ENCODE measurements at regions not wholly inside any gene's neighbourhood (a gene's known extent, or its start where the extent isn't known, plus 50 kb on each side); places are given as distances from the start of the nearest gene placed in this dataset.

DNA sequence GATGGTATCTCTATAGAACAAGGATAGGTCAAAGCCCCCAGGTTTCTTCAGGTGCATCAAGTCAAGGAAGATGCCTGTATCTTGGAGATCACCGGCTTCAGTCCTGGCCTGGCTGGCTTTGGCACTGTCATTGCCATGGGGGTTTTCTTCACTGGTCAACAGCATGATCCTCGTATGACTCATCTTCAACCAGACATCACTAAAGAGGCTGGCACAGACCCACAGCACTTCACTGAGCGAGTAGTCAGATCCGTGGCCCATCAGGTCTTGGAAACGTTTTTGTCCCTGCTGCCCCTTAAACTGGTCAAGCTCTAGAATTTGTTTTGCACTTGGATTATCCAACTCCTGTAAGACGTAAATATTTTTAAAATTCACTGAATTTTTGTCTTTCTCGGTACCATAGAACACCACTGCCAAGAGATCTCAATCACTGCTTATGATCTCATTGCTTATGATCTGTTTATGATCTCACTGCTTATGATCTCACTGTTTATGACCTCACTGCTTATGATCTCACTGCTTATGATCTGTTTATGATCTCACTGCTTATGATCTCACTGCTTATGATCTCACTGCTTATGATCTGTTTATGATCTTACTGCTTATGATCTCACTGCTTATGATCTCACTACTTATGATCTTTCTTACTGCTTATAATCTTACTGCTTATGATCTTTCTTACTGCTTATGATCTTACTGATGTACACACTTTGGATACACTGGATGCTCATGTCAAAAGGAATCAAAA, 135.2 kb downstream of the CYP26A1 start (continued):
- TF ChIP-seq CTCF (IDR thresholded peaks at IDR 0.05 in 2 of 3, conservative IDR thresholded peaks at IDR 0.05 in 1 of 3; ENCODE audit: borderline replicate concordance in 1 of 3, insufficient read depth in 1 of 3, low read depth in 2 of 3, low read length in 2 of 3) (no peak), POLR2AphosphoS5 (IDR thresholded peaks at IDR 0.05; ENCODE audit: low read depth, low read length) (no peak), YY1 (IDR thresholded peaks at IDR 0.05; ENCODE audit: extremely low read depth, insufficient replicate concordance, low read depth, low read length) (no peak), RAD21 (IDR thresholded peaks at IDR 0.05; ENCODE audit: low read depth) (no peak)
- TF ChIP-seq, protein P1, sequence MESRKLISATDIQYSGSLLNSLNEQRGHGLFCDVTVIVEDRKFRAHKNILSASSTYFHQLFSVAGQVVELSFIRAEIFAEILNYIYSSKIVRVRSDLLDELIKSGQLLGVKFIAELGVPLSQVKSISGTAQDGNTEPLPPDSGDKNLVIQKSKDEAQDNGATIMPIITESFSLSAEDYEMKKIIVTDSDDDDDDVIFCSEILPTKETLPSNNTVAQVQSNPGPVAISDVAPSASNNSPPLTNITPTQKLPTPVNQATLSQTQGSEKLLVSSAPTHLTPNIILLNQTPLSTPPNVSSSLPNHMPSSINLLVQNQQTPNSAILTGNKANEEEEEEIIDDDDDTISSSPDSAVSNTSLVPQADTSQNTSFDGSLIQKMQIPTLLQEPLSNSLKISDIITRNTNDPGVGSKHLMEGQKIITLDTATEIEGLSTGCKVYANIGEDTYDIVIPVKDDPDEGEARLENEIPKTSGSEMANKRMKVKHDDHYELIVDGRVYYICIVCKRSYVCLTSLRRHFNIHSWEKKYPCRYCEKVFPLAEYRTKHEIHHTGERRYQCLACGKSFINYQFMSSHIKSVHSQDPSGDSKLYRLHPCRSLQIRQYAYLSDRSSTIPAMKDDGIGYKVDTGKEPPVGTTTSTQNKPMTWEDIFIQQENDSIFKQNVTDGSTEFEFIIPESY (IDR thresholded peaks at IDR 0.05; ENCODE audit: extremely low read depth, insufficient replicate concordance, low read length): no peak

DNA sequence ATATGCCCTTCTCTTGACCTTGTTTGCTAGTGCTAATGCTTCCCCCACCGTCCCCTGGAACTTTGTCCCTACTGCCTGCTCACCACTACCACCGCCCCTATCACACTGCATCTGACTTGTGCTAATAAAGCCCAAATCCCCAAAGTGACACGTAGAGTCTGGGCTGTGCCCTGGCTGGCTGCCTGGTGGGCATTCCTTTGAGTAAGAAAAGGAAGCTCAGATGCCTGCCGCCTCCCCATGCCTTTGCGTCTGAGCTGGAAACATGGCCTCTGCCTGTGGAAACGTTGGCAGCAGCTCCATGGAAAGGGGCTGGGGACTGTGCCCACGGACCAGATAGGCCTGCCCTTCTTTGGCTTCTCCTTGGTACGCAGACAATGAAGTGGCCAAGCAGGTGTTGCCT, 138.3 kb downstream of the CYP26A1 start:
- ATAC-seq: no peak
- no peaks in the 10 kb centered on the region for H3K27me3 ChIP-seq (ENCODE audit: insufficient read depth, low read length)
- H3K9me2 ChIP-seq (ENCODE audit: insufficient read depth): no peaks in the 10 kb centered on the region
- ChIA-PET POLR2A (no interaction called here), CTCF (no interaction called here), RAD21 (ENCODE audit: low non-redundant PET in 1 of 2, low total read pairs in 2 of 2, uncharacterized antibody in 2 of 2, unreplicated experiment in 2 of 2) (no interaction called here)
- H4K20me1 ChIP-seq (ENCODE audit: insufficient read depth): no peaks in the 10 kb centered on the region
- no peaks in the 10 kb centered on the region for H3K9me3 ChIP-seq (ENCODE audit: control insufficient read depth in 1 of 2, insufficient read depth in 1 of 2, low read depth in 1 of 2, low read length in 2 of 2)
- no peak overlapping the region for H3K27ac ChIP-seq (ENCODE audit: low read depth, low read length)
- no peak overlapping the region for H3K9ac ChIP-seq (ENCODE audit: low read length)
- H3K4me2 ChIP-seq (ENCODE audit: low read length): no peak overlapping the region
- H3K36me3 ChIP-seq (ENCODE audit: control insufficient read depth in 1 of 2, insufficient read depth in 2 of 2, low read length in 2 of 2): no peaks in the 10 kb centered on the region
- BruUV-seq (replicated peaks): no TSS peak
- H3K4me3 ChIP-seq (replicated peaks in 1 of 2; ENCODE audit: low read depth in 1 of 2, low read length in 2 of 2): no peak overlapping the region
- H3K4me1 ChIP-seq (ENCODE audit: control insufficient read depth in 1 of 2, insufficient read depth in 2 of 2, low read length in 2 of 2): peaks cover 0 to 7% of the 10 kb centered on the region in 2 experiments; a peak in 2 of 4 replicates
- no peaks in the 10 kb centered on the region for H3K79me2 ChIP-seq (ENCODE audit: insufficient read depth, low read length)
- intact Hi-C loops (cut with micrococcal nuclease): no loop called here
- TF ChIP-seq ELF1 (IDR thresholded peaks at IDR 0.05; ENCODE audit: borderline replicate concordance, low read depth) (no peak), POLR2AphosphoS5 (IDR thresholded peaks at IDR 0.05; ENCODE audit: low read depth, low read length) (no peak), SRF (IDR thresholded peaks at IDR 0.05; ENCODE audit: low read depth) (no peak), CEBPB (IDR thresholded peaks at IDR 0.05; ENCODE audit: low read depth) (no peak), ZFX (IDR thresholded peaks at IDR 0.05) (no peak), CBX3 (IDR thresholded peaks at IDR 0.05; ENCODE audit: low read depth) (no peak), JUND (IDR thresholded peaks at IDR 0.05) (no peak), ZNF274 (IDR thresholded peaks at IDR 0.05; ENCODE audit: low read depth, low read length) (no peak), POLR2A (IDR thresholded peaks at IDR 0.05; ENCODE audit: borderline replicate concordance, extremely low read depth, insufficient read depth, insufficient read length) (no peak)
- TF ChIP-seq, protein P2, sequence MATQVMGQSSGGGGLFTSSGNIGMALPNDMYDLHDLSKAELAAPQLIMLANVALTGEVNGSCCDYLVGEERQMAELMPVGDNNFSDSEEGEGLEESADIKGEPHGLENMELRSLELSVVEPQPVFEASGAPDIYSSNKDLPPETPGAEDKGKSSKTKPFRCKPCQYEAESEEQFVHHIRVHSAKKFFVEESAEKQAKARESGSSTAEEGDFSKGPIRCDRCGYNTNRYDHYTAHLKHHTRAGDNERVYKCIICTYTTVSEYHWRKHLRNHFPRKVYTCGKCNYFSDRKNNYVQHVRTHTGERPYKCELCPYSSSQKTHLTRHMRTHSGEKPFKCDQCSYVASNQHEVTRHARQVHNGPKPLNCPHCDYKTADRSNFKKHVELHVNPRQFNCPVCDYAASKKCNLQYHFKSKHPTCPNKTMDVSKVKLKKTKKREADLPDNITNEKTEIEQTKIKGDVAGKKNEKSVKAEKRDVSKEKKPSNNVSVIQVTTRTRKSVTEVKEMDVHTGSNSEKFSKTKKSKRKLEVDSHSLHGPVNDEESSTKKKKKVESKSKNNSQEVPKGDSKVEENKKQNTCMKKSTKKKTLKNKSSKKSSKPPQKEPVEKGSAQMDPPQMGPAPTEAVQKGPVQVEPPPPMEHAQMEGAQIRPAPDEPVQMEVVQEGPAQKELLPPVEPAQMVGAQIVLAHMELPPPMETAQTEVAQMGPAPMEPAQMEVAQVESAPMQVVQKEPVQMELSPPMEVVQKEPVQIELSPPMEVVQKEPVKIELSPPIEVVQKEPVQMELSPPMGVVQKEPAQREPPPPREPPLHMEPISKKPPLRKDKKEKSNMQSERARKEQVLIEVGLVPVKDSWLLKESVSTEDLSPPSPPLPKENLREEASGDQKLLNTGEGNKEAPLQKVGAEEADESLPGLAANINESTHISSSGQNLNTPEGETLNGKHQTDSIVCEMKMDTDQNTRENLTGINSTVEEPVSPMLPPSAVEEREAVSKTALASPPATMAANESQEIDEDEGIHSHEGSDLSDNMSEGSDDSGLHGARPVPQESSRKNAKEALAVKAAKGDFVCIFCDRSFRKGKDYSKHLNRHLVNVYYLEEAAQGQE (IDR thresholded peaks at IDR 0.05; ENCODE audit: low read depth): no peak
- TF ChIP-seq, protein P1 (IDR thresholded peaks at IDR 0.05; ENCODE audit: extremely low read depth, insufficient replicate concordance, low read length): no peak
- no peak overlapping the region for H2AFZ ChIP-seq (ENCODE audit: low read depth, low read length, poor library complexity, severe bottlenecking)
- no peak for DNase-seq (ENCODE audit: low read depth, low spot score)

All from HCT116 (cell line).